Ishikawa (cell line): ENCODE measurements at regions not wholly inside any gene's neighbourhood (a gene's known extent, or its start where the extent isn't known, plus 50 kb on each side); places are given as distances from the start of the nearest gene placed in this dataset.

ENCODE experiments used
- EP300 ChIP-seq: IDR thresholded peaks from 2 replicates; pipeline ENCODE4 v1.6.1; 2012; ENCODE audit warnings: borderline replicate concordance
- MAX ChIP-seq: IDR thresholded peaks from 2 replicates; pipeline ENCODE4 v1.6.1; 2012
- NFIC ChIP-seq: IDR thresholded peaks from 2 replicates; pipeline ENCODE4 v1.6.1; 2012
- RAD21 ChIP-seq: IDR thresholded peaks from 2 replicates; pipeline ENCODE4 v1.6.1; 2012; ENCODE audit warnings: low read depth
- TAF1 ChIP-seq: IDR thresholded peaks from 2 replicates; pipeline ENCODE4 v1.6.1; 2012; ENCODE audit warnings: low read depth, mild to moderate bottlenecking
- TCF12 ChIP-seq: IDR thresholded peaks from 2 replicates; pipeline ENCODE4 v1.6.1; 2012; ENCODE audit warnings: low read depth
- YY1 ChIP-seq: IDR thresholded peaks from 2 replicates; pipeline ENCODE4 v1.6.1; 2012; ENCODE audit warnings: low read depth

- no peak for TF ChIP-seq YY1
- TF ChIP-seq TCF12, result no peak
- no peak for TF ChIP-seq RAD21
- no peak for TF ChIP-seq EP300
- TF ChIP-seq NFIC, result no peak
- no peak for TF ChIP-seq TAF1
- no peak for TF ChIP-seq MAX
Observed at GRCh38 chr4:8792491-8792890, 79.1 kb downstream of the HMX1 start.
